ENCODE measurements at regions not wholly inside any gene's neighbourhood (a gene's known extent, or its start where the extent isn't known, plus 50 kb on each side); places are given as distances from the start of the nearest gene placed in this dataset.

GRCh38 chr13:91174886-91175501 is 172.5 kb upstream of the MIR17HG start:
- no peak for TF ChIP-seq ZNF281 (CRISPR knock-in tag; IDR thresholded peaks at IDR 0.05)
- TF ChIP-seq E2F1 (CRISPR knock-in tag; IDR thresholded peaks at IDR 0.05) = no peak
- no peak for TF ChIP-seq CTCF (IDR thresholded peaks at IDR 0.05)
- no peak for TF ChIP-seq ATF2 (CRISPR knock-in tag; IDR thresholded peaks at IDR 0.05; ENCODE audit: borderline replicate concordance, low read depth)
- TF ChIP-seq E2F4 (CRISPR knock-in tag; IDR thresholded peaks at IDR 0.05; ENCODE audit: borderline replicate concordance, low read depth) = no peak
- no peak for TF ChIP-seq USF1 (CRISPR knock-in tag; IDR thresholded peaks at IDR 0.05)
- no peak for TF ChIP-seq ZNF232 (CRISPR knock-in tag; IDR thresholded peaks at IDR 0.05)
- no peak for TF ChIP-seq ZNF121 (CRISPR knock-in tag; IDR thresholded peaks at IDR 0.05)
